ENCODE measurements at regions not wholly inside any gene's neighbourhood (a gene's known extent, or its start where the extent isn't known, plus 50 kb on each side); places are given as distances from the start of the nearest gene placed in this dataset.

- TF ChIP-seq CTCF (IDR thresholded peaks at IDR 0.05; ENCODE audit: poor library complexity) (no peak), EZH2 (IDR thresholded peaks at IDR 0.05; ENCODE audit: borderline replicate concordance) (no peak)
Observed at GRCh38 chr5:130978475-130978874, 186.6 kb downstream of the HINT1 start.

All from hepatocyte (in vitro differentiated cells).